ENCODE measurements at regions not wholly inside any gene's neighbourhood (a gene's known extent, or its start where the extent isn't known, plus 50 kb on each side); places are given as distances from the start of the nearest gene placed in this dataset.

- no peak overlapping the region for H3K27ac ChIP-seq (ENCODE audit: low read depth, low read length)
- no peaks in the 10 kb centered on the region for H3K27me3 ChIP-seq (ENCODE audit: low read length)
- no peaks in the 10 kb centered on the region for H3K36me3 ChIP-seq (ENCODE audit: low read length)
- no peak overlapping the region for H3K9ac ChIP-seq (ENCODE audit: low read length)
- no peak for TF ChIP-seq EZH2phosphoT487 (conservative IDR thresholded peaks at IDR 0.05; ENCODE audit: low read length)
- TF ChIP-seq, protein P1, sequence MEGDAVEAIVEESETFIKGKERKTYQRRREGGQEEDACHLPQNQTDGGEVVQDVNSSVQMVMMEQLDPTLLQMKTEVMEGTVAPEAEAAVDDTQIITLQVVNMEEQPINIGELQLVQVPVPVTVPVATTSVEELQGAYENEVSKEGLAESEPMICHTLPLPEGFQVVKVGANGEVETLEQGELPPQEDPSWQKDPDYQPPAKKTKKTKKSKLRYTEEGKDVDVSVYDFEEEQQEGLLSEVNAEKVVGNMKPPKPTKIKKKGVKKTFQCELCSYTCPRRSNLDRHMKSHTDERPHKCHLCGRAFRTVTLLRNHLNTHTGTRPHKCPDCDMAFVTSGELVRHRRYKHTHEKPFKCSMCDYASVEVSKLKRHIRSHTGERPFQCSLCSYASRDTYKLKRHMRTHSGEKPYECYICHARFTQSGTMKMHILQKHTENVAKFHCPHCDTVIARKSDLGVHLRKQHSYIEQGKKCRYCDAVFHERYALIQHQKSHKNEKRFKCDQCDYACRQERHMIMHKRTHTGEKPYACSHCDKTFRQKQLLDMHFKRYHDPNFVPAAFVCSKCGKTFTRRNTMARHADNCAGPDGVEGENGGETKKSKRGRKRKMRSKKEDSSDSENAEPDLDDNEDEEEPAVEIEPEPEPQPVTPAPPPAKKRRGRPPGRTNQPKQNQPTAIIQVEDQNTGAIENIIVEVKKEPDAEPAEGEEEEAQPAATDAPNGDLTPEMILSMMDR (IDR thresholded peaks at IDR 0.05; ENCODE audit: insufficient read depth, low read length, poor library complexity, severe bottlenecking) = no peak
- no peak overlapping the region for H2AFZ ChIP-seq (ENCODE audit: low read depth, low read length, severe bottlenecking)
- H3K79me2 ChIP-seq (ENCODE audit: insufficient read depth, low read length) = no peaks in the 10 kb centered on the region
- no peak overlapping the region for H3K4me2 ChIP-seq (ENCODE audit: low read depth, low read length, poor library complexity, severe bottlenecking)
- no peak overlapping the region for H3K4me3 ChIP-seq (ENCODE audit: insufficient read depth, low read length, poor library complexity, severe bottlenecking)
- no peaks in the 10 kb centered on the region for H3K9me3 ChIP-seq (ENCODE audit: insufficient read depth, low read length)
- H4K20me1 ChIP-seq (ENCODE audit: low read depth, low read length) = no peaks in the 10 kb centered on the region
- no peaks in the 10 kb centered on the region for H3K9me2 ChIP-seq (replicated peaks; ENCODE audit: insufficient read depth, low read length)
- no peaks in the 10 kb centered on the region for H3F3A ChIP-seq (ENCODE audit: insufficient read depth)
Observed at GRCh38 chr2:173606619-173607248, 252.1 kb downstream of the CDCA7 start.

DNA sequence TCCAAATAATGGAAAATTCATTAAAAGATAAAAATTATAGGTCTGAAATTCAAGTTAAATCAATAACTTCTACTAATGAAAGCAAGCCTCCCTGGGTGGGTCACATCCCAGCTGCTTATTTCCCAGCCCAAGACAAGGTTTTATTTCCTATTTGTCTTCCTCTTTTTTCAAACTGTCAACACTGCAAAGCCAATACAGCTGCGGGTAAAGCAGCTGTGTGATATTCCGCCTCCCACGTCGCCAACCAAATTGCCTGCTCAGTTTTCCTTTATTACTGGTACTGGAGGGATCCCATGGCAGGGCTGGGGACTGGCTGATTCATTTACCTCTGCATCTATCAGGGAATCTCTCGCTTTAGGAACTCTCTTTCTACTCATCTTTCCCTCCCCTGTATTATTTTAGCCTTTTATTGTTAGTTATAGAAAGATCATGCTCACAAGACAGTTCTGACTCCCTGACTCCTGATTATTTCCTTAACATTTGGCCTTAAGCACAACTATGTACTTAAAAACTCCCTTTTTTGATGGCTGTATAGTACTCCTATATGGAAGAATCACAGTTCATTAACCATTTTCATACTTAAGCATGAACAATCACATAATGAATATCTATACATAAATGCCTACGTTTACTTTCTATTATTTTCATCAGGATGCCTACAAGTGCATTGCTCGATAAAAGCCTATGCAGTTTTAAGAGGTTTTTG is 253.1 kb downstream of the CDCA7 start:
- Histone ChIP-seq H3K9me3 (ENCODE audit: insufficient read depth, low read length) (no peaks in the 10 kb centered on the region), H3K4me3 (ENCODE audit: insufficient read depth, low read length, poor library complexity, severe bottlenecking) (no peak overlapping the region), H3K27ac (ENCODE audit: low read depth, low read length) (no peak overlapping the region), H3K79me2 (ENCODE audit: insufficient read depth, low read length) (no peaks in the 10 kb centered on the region), H3K9ac (ENCODE audit: low read length) (no peak overlapping the region), H3K4me2 (ENCODE audit: low read depth, low read length, poor library complexity, severe bottlenecking) (no peak overlapping the region), H3K9me2 (replicated peaks; ENCODE audit: insufficient read depth, low read length) (no peaks in the 10 kb centered on the region), H3F3A (ENCODE audit: insufficient read depth) (no peaks in the 10 kb centered on the region), H3K27me3 (ENCODE audit: low read length) (no peaks in the 10 kb centered on the region), H3K36me3 (ENCODE audit: low read length) (no peaks in the 10 kb centered on the region), H4K20me1 (ENCODE audit: low read depth, low read length) (no peaks in the 10 kb centered on the region), H2AFZ (ENCODE audit: low read depth, low read length, severe bottlenecking) (no peak overlapping the region)
- TF ChIP-seq, protein P1 (IDR thresholded peaks at IDR 0.05; ENCODE audit: insufficient read depth, low read length, poor library complexity, severe bottlenecking) = no peak
- TF ChIP-seq EZH2phosphoT487 (conservative IDR thresholded peaks at IDR 0.05; ENCODE audit: low read length) = no peak

DNA sequence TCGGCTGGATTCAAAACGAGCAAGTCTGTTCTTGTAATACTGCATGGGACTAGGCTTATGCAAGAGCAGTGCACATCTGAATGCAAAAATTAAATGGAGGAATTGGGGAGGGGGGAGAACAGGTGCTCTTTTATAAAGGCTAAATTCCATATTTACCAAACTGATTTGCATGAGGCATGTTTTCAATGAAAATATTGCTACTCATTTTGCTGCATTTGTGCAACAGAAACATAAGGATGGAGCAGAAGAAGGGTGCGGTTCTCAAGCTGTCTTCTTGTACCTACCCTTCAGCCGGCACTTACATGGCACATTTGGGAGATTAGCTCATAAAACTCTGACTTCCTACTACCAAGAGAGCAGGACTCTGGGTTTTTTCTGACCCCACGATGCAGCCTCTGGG is 256.4 kb downstream of the CDCA7 start:
- no peaks in the 10 kb centered on the region for H3K9me2 ChIP-seq (replicated peaks; ENCODE audit: insufficient read depth, low read length)
- no peak for TF ChIP-seq EZH2phosphoT487 (conservative IDR thresholded peaks at IDR 0.05; ENCODE audit: low read length)
- TF ChIP-seq, protein P1 (IDR thresholded peaks at IDR 0.05; ENCODE audit: insufficient read depth, low read length, poor library complexity, severe bottlenecking) = no peak
- H3K9me3 ChIP-seq (ENCODE audit: insufficient read depth, low read length) = no peaks in the 10 kb centered on the region
- H2AFZ ChIP-seq (ENCODE audit: low read depth, low read length, severe bottlenecking) = no peak overlapping the region
- no peaks in the 10 kb centered on the region for H3K36me3 ChIP-seq (ENCODE audit: low read length)
- no peaks in the 10 kb centered on the region for H3F3A ChIP-seq (ENCODE audit: insufficient read depth)
- H3K4me3 ChIP-seq (ENCODE audit: insufficient read depth, low read length, poor library complexity, severe bottlenecking) = no peak overlapping the region
- no peak overlapping the region for H3K4me2 ChIP-seq (ENCODE audit: low read depth, low read length, poor library complexity, severe bottlenecking)
- H3K27ac ChIP-seq (ENCODE audit: low read depth, low read length) = no peak overlapping the region
- no peak overlapping the region for H3K9ac ChIP-seq (ENCODE audit: low read length)
- H3K79me2 ChIP-seq (ENCODE audit: insufficient read depth, low read length) = no peaks in the 10 kb centered on the region
- no peaks in the 10 kb centered on the region for H4K20me1 ChIP-seq (ENCODE audit: low read depth, low read length)
- no peaks in the 10 kb centered on the region for H3K27me3 ChIP-seq (ENCODE audit: low read length)
